NCI-H2081 treated with DMSO at 0.1 percent for 48 hours (cell line): ENCODE measurements at regions not wholly inside any gene's neighbourhood (a gene's known extent, or its start where the extent isn't known, plus 50 kb on each side); places are given as distances from the start of the nearest gene placed in this dataset.

Source experiments
- DNase-seq: peaks from one replicate; lab custom pipeline; 2025; lab: John Stamatoyannopoulos, UW

DNA sequence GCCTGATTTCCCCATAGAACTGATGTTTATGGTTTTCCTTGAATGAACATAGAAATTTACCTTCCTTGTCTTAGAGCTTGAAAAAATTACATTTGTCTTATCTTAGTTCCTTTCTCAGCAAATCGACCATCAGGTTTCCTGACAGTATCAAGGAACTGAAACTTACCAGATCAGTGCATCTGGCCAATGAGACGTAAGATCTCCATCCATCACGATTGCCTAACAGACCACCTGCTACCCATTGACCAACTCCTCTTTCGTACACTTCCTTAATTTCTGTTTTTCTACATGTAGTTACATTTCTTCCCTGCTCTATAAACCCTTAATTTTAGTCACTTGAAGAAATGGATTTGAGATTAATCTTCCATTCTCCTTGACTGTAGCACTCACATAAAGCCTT is 57.4 kb upstream of the TMPRSS15 start:
- DNase-seq, result no peak

DNA sequence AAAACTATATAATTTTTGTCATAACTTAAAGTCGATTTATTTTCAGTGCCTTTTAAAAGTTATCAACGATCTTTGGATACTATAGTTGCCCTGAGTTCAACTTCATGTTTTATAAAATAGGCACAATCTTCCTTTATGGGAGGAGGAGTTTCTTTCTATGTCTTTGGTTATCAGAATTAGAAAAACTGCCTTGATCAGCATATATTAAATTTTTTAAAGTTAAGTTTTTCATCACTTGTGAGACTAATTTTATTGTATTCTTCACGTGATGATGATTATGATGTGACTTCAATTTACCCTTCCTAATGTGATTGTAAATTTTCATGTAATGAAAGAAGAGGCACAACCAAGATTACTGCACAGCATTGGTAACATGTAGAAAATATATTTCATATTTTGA is 58.2 kb upstream of the TMPRSS15 start:
- DNase-seq, result no peak

DNA sequence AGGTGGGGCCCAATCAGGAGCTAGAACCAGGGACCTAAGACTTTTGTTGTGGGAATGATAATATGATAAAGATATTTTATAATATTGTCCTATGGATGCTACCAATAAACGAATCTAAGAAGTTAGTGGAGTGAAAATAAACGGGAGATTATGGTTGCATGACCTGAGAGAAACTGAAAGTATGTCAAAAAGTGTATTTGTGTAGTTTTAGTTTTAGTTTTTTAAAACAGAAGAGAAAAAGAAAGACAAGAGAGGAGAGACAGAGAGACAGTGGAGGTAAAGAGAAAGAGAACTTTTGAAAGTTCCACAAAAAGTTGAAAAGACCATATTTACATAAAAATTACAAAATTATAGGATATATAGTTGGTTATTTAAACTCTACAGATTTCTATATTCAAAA is 64.1 kb upstream of the TMPRSS15 start:
- DNase-seq, result no peak

DNA sequence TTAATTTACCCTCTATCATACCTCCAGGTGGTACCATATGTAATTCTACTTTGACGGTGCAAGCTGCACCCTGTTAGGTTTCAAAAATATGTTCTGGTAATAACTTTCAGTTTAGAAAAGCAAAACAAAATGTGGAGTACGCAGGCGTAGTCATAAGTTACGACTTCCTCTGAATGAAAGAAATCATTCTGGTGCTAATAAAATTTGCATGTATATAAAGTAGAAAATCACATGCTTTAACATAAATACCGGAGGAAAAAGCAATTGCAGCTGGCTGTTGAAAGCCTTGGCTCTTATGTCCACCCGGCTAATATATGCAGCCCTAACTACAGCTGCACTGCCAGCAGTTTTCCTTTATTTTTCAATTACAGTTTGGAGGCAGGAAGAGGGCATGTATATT is 65.2 kb upstream of the TMPRSS15 start:
- no peak for DNase-seq

DNA sequence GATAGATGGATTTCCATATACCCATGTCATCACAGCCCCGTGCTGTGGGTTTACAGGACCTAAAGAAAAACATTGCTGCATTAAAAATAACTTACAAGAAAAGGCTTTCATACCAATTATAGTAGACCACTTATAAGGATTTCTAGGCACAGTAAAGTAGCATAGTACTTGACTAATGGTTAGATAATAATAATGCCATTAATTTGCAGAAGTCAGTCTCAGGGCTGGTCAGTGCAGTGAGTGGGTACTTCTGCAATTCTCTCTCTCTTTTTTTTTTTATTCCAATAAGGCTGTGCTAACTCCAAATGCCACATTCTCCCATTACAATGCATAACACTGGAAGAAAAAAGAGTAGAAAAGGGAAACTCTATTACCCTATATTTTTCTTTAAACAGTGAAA is 73.1 kb upstream of the TMPRSS15 start:
- no peak for DNase-seq

DNA sequence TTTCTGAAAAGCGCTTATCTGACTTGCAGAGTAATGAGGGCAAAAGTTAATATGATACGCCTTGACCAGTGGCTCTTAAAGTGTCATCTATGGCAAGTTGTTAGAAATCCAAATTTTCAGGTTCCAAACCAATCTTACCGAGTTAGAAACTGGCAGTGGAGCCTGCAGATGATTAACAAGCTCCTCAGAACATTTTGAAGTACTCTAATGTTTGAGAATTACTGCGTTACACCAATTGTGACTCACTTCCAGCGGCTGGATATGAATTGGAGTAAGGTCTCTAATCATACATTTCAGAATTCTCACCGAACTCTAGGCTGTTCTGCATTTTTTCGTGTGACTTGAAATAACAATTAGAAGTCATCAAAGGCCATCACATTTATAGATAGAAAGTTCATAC is 73.5 kb upstream of the TMPRSS15 start:
- DNase-seq, result no peak

DNA sequence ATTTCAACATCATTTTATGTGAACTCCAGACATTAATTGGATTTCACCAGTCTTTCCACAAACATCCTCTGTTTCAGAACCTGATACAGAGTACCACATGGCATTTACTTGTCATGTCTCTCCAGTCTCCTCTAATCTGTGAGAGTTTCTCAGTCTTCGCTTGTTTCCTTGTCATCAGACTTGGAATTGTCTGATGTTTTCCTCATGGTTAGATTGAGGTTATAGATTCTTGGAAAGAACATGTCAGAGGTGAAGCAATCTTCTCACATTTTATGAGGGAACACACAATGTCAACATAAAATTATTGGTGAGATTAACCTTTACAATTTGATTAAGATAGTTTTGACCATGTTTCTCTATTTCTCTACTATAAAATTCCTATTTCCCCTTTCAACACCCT is 74.9 kb upstream of the TMPRSS15 start:
- no peak for DNase-seq

DNA sequence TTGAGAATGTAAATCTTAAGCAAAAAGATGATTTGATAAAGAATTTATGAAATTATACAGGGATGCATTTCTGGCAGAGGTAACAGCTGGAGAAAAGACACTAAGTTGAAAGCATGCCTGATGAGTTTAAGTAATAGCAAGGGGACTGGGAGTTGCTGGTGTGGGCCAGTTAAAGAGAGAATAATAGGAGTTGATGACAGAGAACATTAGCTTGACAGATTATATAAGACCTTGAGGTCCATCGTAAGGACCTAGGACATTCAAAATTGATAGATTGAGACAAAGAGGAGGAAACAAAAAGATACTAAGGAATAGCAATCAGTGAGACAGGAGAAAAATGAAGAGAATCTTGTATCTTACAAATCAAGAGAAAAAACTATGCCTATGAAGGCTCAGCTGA is 84.7 kb upstream of the TMPRSS15 start:
- no peak for DNase-seq

DNA sequence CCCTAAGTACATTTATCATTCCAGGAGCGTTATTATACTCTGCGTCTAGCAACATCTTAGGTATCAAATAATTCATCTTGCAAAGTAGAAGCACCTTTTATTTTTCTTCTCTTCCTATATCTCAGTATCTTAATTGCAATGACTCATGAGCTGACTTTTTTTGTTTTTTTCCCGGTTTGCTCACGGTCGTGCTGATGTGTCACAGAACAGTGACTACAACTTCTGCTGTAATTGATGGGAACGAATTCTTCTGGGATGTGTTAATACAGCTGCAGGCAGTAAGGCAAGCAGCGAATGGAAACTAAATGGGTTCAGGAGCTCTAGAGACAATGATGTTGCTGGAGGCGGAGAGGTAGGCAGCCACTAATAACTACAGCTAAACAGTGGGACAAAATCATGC is 89.8 kb upstream of the TMPRSS15 start:
- DNase-seq, result no peak

DNA sequence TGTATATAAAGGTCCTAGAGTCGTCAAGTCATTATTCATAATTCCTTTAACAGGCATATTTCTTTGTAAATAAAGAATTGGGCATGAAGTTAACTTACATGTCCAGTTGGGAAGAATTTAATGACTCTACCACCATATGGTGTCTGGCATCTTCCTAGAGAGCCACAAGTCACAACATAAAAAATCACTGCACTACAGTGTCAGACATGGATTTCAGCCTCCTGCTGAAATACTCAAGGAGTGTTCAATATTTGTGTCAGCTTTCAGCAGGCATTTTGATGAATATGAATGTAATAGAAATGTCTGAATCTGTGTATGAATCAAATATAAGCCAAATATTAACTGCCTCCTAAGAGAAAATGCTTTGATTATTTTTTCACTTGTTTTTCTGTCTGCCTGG is 91.9 kb upstream of the TMPRSS15 start:
- DNase-seq, result no peak

DNA sequence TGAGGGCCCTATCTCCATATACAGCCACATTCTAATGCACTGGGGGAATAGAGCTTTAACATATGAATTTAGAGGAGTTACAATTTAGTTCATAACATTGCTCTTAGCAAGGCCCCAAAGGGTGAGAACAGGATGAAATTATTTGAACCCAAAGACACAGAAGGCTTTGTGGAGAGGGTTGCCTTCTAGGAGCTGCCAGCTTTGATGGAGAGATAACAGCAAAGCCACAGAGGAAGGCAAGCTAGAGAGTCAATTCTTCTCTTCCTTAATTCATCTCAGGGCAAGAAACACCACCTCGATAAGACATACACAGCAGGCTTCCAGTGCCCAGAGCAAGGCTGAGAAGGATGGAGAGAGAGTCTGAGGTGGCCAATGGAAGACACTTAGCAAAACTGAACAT is 94.8 kb upstream of the TMPRSS15 start:
- DNase-seq, result no peak

DNA sequence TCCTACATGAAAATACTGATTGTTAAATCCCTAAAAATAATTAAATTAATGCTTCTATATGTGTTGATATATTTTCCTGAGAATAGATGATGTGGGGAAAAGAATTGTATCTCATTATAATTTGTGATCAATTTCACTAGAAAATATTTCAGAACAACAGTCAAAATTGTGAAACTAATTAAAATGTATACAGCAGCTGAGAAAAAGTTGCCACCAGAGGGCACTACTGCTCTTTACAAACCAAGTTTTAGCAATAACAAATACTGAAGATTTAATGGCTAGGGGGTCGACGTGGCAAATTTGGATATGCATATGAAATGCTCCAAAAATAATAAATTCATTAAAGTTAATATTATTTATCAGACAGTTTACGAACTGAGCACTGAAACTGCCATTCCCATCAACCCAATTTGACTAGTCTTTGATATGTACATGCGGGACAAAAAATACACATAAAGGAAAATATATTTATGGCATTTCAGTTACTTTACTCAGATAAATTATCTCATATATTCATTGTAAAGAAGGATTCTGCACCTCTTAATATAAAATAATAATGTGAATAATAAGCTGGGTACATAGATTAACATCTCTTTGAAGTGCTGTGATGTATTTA is 96.3 kb upstream of the TMPRSS15 start:
- DNase-seq, result no peak

DNA sequence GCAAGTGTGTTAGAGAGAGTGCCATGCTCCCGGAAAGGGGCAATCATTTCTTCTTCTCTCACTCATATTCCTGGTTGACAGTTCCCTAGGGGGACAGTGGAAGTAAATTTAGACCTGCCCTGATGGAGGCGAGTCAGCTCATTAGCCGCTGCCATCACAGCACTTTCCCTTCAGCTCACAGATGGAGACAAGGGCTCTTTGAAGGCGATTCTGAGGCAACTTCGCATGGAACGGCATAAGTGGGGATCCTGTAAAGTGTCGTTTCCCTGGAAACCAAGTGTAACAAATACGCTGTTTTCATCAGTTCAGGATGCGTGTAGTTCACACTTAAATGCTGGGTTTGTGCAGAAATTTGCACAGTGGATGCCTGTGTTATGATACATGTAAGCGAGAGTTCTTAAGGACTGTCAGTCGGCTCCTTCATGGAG is 114.5 kb upstream of the TMPRSS15 start:
- DNase-seq, result no peak

DNA sequence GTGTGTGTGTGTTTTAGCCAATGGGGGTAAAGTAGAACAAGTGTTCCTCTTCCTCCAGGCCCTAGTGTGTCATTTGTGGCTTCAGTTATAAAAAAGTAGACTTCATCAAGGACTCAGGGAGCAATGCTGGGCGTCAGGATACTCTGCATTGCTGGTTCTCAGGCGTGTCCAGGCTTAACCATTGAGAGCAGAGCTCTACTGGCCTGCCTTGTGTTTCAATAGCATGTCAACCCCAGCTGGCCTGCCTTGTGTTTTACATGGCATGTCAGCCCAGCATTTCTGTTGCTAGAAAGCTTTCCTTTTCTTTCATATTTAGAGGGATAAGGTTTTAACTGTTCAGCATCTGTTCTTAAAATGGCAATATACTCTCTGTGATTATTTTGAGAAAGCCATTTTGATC is 117.6 kb upstream of the TMPRSS15 start:
- DNase-seq, result no peak

DNA sequence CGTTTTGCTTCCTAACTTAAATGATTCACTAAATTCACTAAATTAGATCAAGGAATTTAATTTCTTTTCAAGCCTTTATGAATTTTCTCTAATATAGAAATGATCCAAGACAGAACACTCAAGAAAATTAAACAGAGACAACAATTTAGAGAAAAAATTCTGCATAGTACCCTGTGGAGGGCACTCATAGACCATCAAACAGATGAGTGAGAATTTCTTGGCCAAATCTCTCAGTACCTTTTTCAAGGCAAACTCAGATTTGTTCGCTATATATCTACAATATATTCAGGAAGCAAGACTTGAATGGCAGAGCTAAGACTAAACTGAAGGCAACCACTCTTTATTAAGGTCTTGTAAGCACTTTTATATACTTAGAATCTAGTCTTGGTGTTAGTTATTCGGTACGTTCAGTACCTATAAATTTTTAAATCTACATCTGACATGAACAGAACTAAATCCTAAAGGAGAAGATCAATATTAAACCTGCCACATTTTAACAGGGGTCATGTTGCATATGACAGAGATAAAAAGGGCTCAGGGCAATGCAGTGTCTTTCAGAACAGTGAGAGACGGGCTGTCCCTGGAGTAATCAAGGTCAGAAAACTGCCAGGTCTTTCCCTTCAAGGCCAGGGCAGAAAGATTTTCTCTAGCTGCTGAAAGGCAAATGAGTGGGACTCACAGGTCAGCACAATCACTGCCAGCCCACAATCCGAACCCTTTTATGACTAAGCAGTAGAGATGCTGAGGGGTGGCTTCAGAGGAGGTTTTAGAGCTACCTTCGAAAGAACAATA is 118.8 kb upstream of the TMPRSS15 start:
- DNase-seq, result no peak

DNA sequence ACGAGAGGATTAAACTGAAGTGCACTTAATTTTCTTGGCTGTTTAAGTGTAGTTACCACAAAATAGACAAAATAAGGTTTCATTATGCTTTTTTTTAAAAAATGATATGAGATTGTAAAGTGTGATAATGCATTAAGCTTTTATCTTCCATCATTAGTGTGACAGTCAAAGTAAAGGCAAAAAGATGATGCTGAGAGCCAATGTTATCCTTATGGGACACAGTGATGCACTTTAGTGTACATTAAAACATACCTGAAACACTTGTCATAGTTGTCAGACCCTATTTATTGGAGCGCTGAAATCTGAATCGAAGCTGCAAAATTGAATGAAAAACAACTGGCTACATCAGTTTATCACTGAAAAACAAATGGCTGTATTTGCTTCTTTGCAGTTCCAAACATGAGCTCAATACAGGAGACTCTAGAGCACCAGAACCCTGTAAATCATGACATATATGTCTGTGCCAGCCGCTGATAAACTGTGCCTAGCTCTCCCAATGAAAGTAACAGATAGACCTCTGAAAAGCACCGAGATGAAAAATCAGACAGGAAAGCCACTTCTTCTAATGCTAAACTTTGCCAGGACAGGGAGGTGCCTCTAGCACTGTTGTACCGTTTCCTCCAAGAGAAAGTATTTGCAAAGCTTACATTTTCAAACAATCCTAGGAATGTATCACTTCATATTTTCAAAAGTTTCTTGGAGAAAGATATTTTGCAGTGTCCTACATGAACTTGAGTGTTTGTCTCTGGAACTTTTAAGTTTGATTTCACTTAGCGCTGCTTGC is 120.7 kb upstream of the TMPRSS15 start:
- no peak for DNase-seq

DNA sequence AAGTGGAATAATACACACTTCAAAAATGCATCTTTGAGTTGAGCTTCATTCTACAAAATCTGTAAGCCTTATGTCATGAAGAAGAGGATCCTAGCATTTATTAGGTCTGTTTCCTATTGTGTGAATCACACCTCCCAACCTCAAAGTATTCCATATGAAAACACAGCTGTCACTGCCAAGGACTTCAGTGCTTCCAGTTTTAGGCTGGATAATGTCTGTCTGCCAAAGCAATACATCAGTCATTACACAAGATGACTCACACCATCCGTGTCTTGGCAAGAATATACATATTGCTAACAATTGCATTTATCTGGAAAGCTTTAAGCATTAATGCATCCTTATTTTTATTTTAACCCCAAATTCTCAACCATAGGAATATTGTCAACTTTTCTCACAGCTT is 125.7 kb upstream of the TMPRSS15 start:
- no peak for DNase-seq

DNA sequence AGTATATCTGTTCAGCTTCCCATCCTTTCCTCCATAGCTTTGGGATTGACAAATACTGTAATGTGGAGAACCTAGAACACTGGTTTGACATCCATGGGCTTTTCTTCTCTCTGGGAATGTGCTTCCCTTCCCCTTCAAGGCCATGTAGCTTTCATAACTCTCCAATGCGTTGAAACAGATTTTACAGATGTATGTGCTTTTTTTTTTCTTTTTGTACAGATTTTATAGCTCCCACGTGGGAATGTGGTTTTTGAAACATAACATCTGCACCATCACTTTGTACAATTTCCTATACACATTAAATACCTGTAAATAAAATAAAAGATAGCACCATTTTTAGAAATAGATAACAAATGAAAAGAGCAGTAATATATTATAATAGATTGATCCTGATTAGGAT is 138.5 kb upstream of the TMPRSS15 start:
- DNase-seq, result no peak

DNA sequence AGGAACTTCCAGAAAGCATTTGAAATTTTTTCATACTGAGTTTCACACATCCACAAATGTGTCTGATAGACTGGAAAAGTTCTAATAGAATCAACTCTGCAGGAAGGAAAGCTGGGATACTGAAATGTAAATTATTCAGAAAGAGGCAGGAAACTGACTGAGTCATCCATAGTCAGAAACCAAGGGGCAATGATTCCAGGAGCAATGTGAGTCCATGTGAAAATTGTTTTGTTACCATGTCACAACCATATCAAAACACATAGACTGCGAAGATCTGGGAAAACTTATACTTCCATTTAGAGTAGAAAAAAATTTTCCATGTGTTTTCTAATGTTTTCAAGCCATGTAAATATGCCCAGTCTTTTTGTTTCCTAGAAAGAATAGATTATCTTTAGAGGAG is 142.3 kb upstream of the TMPRSS15 start:
- DNase-seq, result no peak

DNA sequence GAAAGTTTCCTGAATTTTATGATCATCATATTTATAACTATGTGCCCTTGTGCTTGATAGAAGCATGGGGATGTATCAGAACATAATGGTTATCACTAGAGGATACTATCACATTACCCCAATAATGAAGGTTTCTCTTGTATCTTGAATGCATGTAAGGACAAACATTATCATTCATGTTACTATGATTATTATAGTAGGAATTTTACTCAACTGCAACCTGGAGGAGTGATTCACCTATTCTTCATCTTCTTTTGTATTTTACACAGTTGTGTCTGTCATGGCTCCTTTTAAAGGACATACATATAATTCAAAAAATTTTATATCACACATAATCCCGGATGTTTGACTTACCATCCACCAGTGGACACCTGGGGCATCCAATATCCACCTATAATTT is 143.8 kb upstream of the TMPRSS15 start:
- no peak for DNase-seq

DNA sequence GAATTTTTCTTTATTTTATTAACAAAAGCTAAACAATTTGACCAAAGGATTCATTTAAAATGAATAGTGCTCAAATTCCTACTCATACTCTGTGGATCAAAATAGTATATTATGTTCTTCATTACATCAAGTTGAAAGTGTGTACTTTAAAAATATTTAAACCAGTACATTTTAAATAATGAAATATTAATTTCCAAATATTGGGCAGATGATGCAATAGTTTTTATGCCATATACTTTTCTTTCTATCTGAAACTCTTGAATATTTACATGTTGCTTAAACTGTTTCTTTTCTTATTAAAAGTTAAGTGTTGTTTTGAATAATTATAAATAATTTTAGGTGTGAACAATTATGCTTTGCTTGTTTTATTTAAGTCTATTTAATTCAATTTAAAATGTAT is 144.7 kb upstream of the TMPRSS15 start:
- no peak for DNase-seq

DNA sequence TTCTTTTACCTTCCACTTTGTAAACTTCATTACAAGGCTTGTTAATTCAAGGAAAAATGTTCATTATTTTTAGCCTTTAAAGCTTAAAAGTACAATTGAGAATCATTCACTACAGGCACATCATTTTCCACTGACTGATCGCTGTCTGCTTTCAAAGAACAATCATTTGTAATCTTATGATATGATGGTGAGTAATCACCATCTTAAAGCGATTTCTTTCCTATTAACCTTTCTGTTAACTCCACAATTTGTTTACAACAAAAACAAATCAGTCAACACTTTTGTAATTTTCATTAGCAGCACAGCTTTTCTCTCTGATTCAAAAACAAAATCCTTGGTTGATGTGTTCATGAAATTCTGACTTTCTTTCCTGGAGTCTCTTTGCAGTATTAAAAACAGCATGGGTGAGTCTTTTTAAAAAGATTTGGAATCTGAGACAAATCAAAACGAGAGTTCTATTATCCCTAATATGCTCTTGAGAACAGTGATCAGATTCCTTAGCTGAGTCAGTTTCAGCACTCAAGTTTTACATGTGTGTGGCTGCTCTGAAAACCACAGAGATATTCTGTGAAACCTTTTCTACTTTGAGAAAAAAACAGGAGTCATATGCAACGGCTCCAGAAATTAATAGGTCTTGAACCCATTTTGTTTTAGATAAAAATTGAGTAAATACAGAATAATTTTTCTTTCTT is 145.8 kb upstream of the TMPRSS15 start:
- no peak for DNase-seq

DNA sequence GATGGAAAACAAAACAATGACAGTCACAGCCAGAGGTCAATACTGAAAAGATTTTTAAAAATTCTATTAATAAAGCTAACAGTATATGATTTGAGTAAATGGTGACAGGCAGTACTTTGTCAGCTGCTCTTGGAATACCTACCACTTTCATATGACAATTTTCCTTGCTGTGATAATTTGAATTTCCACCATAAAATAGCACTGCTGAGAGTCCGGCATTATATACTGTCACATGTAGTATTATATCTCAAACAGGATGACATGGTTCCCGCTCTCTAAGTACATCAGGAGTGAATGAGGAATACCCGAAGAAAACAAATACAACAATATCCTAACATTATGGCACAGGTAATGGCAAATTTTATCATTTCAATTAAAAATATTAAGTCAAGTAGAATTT is 146.8 kb upstream of the TMPRSS15 start:
- no peak for DNase-seq
